DND-41 (cell line): ENCODE measurements at regions not wholly inside any gene's neighbourhood (a gene's known extent, or its start where the extent isn't known, plus 50 kb on each side); places are given as distances from the start of the nearest gene placed in this dataset.

Experiments used
- ATAC-seq: fragments of 200-7000 bp; cut with Tn5 transposase; 3 replicates; pipeline ENCODE4 v1.9.1; 2021; ENCODE audit warnings: low read depth; ENCODE audit not compliant: insufficient read depth
- DNase-seq: peaks from one replicate; pipeline ENCODE4 v3.0.0-alpha.2; 2020
- H2AFZ ChIP-seq: 2 replicates; pipeline ENCODE4 v1.6.0; 2012; ENCODE audit warnings: low read depth, low read length
- H3K27ac ChIP-seq: 2 replicates; pipeline ENCODE4 v1.5.1; 2012; ENCODE audit warnings: low read length, inconsistent platforms
- H3K27me3 ChIP-seq: fragments of 200-600 bp; sonication (generic); 2 replicates; pipeline ENCODE4 v1.6.0; 2012; ENCODE audit warnings: low read length, mild to moderate bottlenecking, inconsistent platforms; ENCODE audit not compliant: insufficient read depth, poor library complexity
- H3K36me3 ChIP-seq: 2 replicates; pipeline ENCODE4 v1.5.1; 2012; ENCODE audit warnings: low read length, inconsistent platforms; ENCODE audit not compliant: insufficient read depth
- H3K4me1 ChIP-seq: 2 replicates; pipeline ENCODE4 v1.5.1; 2012; ENCODE audit warnings: mild to moderate bottlenecking, low read length; ENCODE audit not compliant: insufficient read depth
- H3K4me2 ChIP-seq: 2 replicates; pipeline ENCODE4 v1.6.0; 2012; ENCODE audit warnings: mild to moderate bottlenecking, moderate library complexity, low read length, inconsistent platforms; ENCODE audit not compliant: insufficient read depth
- H3K4me3 ChIP-seq, 2 experiments: fragments of 200-600 bp in 1 of 2; shearing (Covaris generic) in 1 of 2; 2 replicates each; pipeline ENCODE4 v1.5.1; 2012 to 2016; ENCODE audit warnings: inconsistent platforms in 2 of 2, low read length in 2 of 2, mild to moderate bottlenecking in 2 of 2, low read depth in 1 of 2, moderate library complexity in 1 of 2
- H3K79me2 ChIP-seq: 2 replicates; pipeline ENCODE4 v1.6.0; 2012; ENCODE audit warnings: low read length, inconsistent platforms; ENCODE audit not compliant: insufficient read depth
- H3K9ac ChIP-seq: 2 replicates; pipeline ENCODE4 v1.6.0; 2012; ENCODE audit warnings: low read depth, mild to moderate bottlenecking, inconsistent platforms, low read length, moderate library complexity
- H3K9me3 ChIP-seq: 2 replicates; pipeline ENCODE4 v1.5.1; 2012; ENCODE audit warnings: low read length, moderate library complexity, mild to moderate bottlenecking, inconsistent platforms; ENCODE audit not compliant: insufficient read depth, severe bottlenecking
- H4K20me1 ChIP-seq: 2 replicates; pipeline ENCODE4 v1.6.0; 2012; ENCODE audit warnings: low read length; ENCODE audit not compliant: insufficient read depth
- EZH2 ChIP-seq: IDR thresholded peaks from 3 replicates; pipeline ENCODE4 v1.6.1; 2012; ENCODE audit warnings: borderline replicate concordance, low read depth, mild to moderate bottlenecking, moderate library complexity, low read length, inconsistent platforms; ENCODE audit not compliant: severe bottlenecking
- TF ChIP-seq, protein P1 (sequence below): IDR thresholded peaks from 2 replicates; pipeline ENCODE4 v1.5.1; 2012; ENCODE audit warnings: borderline replicate concordance, low read length, moderate library complexity, mild to moderate bottlenecking; ENCODE audit not compliant: poor library complexity, severe bottlenecking; ENCODE audit errors: extremely low read depth

GRCh38 chr6:125491860-125492618 is 190.3 kb upstream of the HDDC2 start:
- no peak for TF ChIP-seq EZH2
- TF ChIP-seq, protein P1, sequence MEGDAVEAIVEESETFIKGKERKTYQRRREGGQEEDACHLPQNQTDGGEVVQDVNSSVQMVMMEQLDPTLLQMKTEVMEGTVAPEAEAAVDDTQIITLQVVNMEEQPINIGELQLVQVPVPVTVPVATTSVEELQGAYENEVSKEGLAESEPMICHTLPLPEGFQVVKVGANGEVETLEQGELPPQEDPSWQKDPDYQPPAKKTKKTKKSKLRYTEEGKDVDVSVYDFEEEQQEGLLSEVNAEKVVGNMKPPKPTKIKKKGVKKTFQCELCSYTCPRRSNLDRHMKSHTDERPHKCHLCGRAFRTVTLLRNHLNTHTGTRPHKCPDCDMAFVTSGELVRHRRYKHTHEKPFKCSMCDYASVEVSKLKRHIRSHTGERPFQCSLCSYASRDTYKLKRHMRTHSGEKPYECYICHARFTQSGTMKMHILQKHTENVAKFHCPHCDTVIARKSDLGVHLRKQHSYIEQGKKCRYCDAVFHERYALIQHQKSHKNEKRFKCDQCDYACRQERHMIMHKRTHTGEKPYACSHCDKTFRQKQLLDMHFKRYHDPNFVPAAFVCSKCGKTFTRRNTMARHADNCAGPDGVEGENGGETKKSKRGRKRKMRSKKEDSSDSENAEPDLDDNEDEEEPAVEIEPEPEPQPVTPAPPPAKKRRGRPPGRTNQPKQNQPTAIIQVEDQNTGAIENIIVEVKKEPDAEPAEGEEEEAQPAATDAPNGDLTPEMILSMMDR, result no peak
- H3K36me3 ChIP-seq, result no peaks in the 10 kb centered on the region
- H4K20me1 ChIP-seq, result no peaks in the 10 kb centered on the region
- DNase-seq (no peak), ATAC-seq (no peak)
- H3K4me2 ChIP-seq, result no peak overlapping the region
- H2AFZ ChIP-seq, result no peak overlapping the region
- H3K79me2 ChIP-seq, result no peaks in the 10 kb centered on the region
- no peak overlapping the region for H3K9ac ChIP-seq
- no peak overlapping the region for H3K4me3 ChIP-seq
- H3K4me1 ChIP-seq, result no peaks in the 10 kb centered on the region
- no peaks in the 10 kb centered on the region for H3K9me3 ChIP-seq
- H3K27me3 ChIP-seq, result no peaks in the 10 kb centered on the region
- H3K27ac ChIP-seq, result no peak overlapping the region

DNA sequence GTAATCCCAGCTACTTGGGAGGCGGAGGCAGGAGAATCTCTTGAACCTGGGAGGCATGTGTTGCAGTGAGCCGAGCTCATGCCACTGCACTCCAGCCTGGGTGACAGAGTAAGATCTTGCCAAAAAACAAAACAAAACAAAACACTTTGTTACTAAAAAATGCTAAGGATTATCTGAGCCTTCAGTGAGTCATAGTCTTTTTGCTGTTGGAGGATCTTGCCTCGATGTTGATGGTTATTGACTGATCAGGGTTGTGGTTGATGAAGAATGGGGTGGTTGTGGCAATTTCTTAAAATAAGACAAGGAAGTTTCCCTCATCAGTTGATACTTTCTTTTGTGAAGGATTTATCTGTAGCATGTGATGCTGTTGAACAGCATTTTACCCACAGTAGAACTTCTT is 196.8 kb upstream of the HDDC2 start:
- Histone ChIP-seq H3K4me1 (no peaks in the 10 kb centered on the region), H3K9me3 (no peaks in the 10 kb centered on the region), H3K79me2 (no peaks in the 10 kb centered on the region), H3K27me3 (no peaks in the 10 kb centered on the region), H3K36me3 (no peaks in the 10 kb centered on the region), H3K9ac (no peak overlapping the region), H2AFZ (no peak overlapping the region), H3K27ac (no peak overlapping the region), H4K20me1 (no peaks in the 10 kb centered on the region), H3K4me3 (no peak overlapping the region), H3K4me2 (no peak overlapping the region)
- DNase-seq (no peak), ATAC-seq (no peak)
- TF ChIP-seq EZH2, result no peak
- TF ChIP-seq, protein P1, result no peak

- Histone ChIP-seq H3K27ac (no peak overlapping the region), H3K36me3 (no peaks in the 10 kb centered on the region), H3K4me1 (no peaks in the 10 kb centered on the region), H2AFZ (no peak overlapping the region), H3K4me3 (no peak overlapping the region), H3K79me2 (no peaks in the 10 kb centered on the region), H3K4me2 (no peak overlapping the region), H4K20me1 (no peaks in the 10 kb centered on the region), H3K9ac (no peak overlapping the region), H3K9me3 (no peaks in the 10 kb centered on the region), H3K27me3 (no peaks in the 10 kb centered on the region)
- no peak for ATAC-seq
- no peak for DNase-seq
- no peak for TF ChIP-seq EZH2
Observed at GRCh38 chr6:125499535-125499934, 197.8 kb upstream of the HDDC2 start.

- no peaks in the 10 kb centered on the region for H3K79me2 ChIP-seq
- H2AFZ ChIP-seq, result no peak overlapping the region
- no peak overlapping the region for H3K4me2 ChIP-seq
- no peaks in the 10 kb centered on the region for H3K4me1 ChIP-seq
- DNase-seq (no peak), ATAC-seq (no peak)
- H3K36me3 ChIP-seq, result no peaks in the 10 kb centered on the region
- H3K4me3 ChIP-seq, result no peak overlapping the region
- no peaks in the 10 kb centered on the region for H3K9me3 ChIP-seq
- no peak overlapping the region for H3K9ac ChIP-seq
- H3K27me3 ChIP-seq, result no peaks in the 10 kb centered on the region
- H4K20me1 ChIP-seq, result no peaks in the 10 kb centered on the region
- H3K27ac ChIP-seq, result no peak overlapping the region
- TF ChIP-seq EZH2, result no peak
- TF ChIP-seq, protein P1, result no peak
Observed at GRCh38 chr6:125503181-125503580, 201.4 kb upstream of the HDDC2 start.
